Fibroblast of the aortic adventitia (primary cell): ENCODE measurements at regions not wholly inside any gene's neighbourhood (a gene's known extent, or its start where the extent isn't known, plus 50 kb on each side); places are given as distances from the start of the nearest gene placed in this dataset.

Source experiments
- DNase-seq: peaks from one replicate; pipeline ENCODE4 v3.0.0-alpha.2; 2010; ENCODE audit warnings: low read depth
- H3K4me3 ChIP-seq: 2 replicates; pipeline ENCODE4 v1.5.1; 2011; ENCODE audit warnings: low read depth, mild to moderate bottlenecking, control low read depth, low read length, moderate library complexity
- TF ChIP-seq, protein P1 (sequence below): IDR thresholded peaks from 2 replicates; pipeline ENCODE4 v1.5.1; 2011; ENCODE audit warnings: mild to moderate bottlenecking, low read length, control low read depth, inconsistent platforms; ENCODE audit not compliant: insufficient read depth

DNA sequence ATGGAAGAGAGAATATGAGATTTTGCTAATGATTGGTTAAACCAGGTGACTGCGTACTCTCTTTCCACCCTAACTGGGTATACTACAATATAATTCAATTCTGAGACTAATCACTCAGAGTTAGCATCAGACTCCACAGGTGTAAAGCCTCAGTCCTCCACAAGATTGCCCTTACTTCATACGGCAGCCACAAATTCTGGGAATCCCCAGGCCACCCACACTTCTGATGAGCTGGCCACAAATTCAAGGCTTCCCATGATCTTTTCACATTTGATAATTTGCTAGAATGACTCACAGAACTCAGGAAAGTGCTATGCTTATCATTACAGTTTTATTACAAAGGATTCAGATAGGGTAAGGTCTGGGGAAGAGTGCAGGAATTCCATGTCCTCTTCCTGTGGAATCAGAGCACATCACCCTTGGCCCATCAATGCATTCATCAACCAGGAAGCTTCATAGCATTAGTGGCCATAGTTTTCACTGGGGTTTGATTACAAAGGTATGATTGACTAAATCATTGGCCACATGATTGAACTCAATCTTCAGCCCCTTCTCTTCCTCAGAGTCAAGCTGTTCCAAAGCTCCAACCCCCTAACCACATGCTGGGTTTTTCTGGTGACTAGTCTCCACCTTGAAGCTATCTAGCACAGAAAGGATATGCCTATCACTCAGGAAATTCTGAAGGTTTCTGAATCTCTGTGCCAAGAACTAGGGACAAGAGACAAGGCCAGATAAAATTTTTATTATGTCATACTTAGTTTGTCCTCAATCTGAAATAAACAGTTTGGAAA is 131.7 kb downstream of the HHIPL2 start:
- no peak overlapping the region for H3K4me3 ChIP-seq
- TF ChIP-seq, protein P1, sequence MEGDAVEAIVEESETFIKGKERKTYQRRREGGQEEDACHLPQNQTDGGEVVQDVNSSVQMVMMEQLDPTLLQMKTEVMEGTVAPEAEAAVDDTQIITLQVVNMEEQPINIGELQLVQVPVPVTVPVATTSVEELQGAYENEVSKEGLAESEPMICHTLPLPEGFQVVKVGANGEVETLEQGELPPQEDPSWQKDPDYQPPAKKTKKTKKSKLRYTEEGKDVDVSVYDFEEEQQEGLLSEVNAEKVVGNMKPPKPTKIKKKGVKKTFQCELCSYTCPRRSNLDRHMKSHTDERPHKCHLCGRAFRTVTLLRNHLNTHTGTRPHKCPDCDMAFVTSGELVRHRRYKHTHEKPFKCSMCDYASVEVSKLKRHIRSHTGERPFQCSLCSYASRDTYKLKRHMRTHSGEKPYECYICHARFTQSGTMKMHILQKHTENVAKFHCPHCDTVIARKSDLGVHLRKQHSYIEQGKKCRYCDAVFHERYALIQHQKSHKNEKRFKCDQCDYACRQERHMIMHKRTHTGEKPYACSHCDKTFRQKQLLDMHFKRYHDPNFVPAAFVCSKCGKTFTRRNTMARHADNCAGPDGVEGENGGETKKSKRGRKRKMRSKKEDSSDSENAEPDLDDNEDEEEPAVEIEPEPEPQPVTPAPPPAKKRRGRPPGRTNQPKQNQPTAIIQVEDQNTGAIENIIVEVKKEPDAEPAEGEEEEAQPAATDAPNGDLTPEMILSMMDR, result no peak
- DNase-seq, result no peak

DNA sequence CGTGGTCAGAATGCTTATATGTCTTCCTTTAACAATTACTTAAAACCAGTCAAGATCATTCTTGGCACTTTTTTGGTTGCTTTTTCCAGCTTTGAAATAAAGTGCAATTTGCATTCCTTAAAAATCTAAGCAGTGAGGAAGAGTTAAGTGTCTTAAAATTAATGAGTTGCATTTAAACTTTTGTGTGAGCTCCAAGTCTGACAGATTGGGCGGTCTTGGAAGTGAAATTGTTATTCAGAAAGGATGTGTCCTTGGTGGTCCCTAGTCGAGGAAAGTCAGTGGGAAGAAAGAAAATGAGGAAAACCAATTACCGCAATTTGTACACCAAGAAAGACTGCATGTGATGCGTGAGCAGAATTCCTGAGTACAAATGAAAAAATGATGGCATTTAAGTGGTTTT is 132.5 kb downstream of the HHIPL2 start:
- no peak for DNase-seq
- TF ChIP-seq, protein P1, result no peak
- H3K4me3 ChIP-seq, result no peak overlapping the region

DNA sequence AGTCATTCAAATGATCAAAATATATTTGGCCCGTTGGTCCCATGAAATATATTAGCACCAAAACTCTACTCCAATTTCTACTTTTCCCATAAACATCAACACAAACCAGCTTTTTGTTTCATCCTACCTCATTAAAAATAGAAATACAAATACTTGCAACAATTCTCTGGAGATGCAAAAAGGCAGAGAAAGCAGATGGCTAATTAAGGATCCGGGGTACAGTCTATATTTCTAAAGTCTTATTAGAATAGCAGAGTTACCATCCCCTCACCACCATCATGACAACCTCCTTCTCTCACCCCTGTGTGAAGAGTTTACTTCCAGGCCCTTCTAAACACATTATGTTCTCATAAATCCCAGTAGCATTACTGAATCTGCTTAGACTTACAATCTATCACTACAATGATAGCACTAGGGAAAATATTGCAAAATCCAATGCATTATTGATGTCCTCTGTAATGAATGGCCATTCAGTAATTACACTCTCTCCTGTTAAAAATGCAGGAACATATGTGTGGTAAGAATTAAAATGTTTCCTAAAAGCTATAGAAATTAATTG is 133.8 kb downstream of the HHIPL2 start:
- TF ChIP-seq, protein P1, result no peak

DNA sequence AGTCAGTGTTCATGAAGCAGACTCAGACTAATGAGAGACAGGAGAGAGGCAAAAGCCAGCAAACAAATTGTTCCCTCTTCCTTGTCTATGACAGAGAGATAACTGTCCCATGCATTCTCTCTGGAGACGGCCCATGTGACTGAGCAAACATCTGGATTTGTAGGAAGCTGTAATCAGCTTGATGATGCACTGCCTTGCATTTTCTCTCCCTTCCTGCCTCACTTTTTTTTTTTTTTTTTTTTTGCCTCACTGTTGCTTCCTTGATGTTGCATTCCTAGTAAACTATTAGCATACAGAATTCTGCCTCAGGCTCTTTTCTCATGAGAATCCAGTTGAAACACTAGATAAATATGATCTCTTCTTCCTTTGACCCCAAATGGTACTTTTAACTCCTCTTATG is 134.5 kb downstream of the HHIPL2 start:
- H3K4me3 ChIP-seq, result no peak overlapping the region
- no peak for DNase-seq
- TF ChIP-seq, protein P1, result no peak

More for the DNA sequence above, 133.8 kb downstream of the HHIPL2 start:
- no peak for DNase-seq
- H3K4me3 ChIP-seq, result no peak overlapping the region

DNA sequence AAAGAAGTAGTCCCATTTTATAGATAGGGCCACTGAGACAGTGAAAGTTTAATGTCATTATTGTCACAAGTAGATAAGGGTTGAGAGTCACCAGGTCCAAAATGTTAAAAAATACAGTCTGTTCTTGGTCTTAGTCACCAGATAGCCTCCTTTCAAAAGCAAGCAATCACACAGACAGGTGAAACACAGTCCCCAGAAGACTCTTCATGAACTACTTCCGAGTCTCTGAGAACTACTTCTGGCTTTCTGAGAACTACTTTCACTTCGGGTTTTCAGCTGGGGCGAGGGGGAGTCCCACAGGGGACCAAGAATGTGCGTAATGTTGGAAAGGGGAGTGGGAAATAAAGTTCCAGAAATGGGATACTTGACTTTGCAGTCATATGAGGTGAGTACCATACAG is 143.2 kb downstream of the HHIPL2 start:
- no peak for DNase-seq
- peak overlapping the region; percentile 35 for H3K4me3 ChIP-seq
- TF ChIP-seq, protein P1, result no peak

DNA sequence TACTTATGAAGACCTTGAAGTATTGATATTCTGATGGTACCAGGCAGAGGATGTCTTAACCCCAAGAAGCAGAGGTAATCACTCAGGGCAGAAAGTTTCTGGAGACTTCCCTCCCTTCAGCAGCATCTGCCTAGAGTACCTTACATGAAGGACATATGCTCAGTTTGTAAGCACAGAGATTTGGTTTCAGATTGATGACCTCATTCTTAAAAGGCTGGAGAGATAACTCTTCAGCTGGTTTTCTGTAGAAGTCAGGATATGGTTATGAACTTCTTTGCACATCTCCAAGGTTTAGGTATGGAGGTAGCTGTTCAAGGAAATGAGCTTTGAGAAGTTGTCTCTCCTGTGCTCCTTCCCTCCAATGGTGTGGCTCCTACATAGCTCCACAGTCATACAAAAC is 148.7 kb downstream of the HHIPL2 start:
- TF ChIP-seq, protein P1, result no peak
- DNase-seq, result no peak
- H3K4me3 ChIP-seq, result no peak overlapping the region
